ENCODE measurements at regions not wholly inside any gene's neighbourhood (a gene's known extent, or its start where the extent isn't known, plus 50 kb on each side); places are given as distances from the start of the nearest gene placed in this dataset.

DNA sequence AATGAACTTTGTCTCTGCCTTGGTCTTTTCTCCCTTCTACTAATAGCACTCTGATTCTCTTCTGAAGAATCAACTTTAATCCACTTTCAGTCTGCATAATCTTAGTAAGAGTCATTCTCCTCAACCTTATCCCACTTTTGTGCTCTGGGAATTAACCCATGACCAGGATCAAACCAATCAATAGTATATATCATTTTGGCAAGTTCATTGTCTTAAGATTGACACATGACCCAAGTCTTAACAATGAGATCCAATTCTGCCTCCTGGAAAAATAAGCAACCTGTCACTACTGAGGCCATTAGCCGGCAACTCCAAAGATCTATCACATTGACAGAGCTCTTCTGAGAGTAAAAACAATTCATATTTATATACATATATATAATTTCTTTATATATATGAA, 1358.4 kb upstream of the ADGRL3 start:
- no peak for DNase-seq (ENCODE audit: low spot score)

DNA sequence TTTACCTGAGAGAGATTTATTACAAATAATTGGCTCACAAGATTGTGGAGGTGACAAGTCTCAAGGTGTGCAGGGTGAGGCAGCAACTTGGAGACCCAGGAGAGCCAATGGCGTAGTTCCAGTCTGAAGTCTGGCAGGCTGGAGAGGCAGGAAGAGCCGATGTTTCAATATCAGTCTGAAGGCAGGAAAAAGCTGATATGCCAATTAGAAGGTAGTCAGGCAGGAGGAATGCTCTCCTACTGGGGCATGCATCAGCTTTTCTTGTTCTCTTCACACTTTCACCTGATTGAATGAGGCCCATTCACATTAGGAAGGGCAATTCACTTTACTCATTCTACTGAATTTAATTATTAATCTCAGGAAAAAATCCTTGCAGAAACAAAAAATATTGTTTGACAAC, 1351.7 kb upstream of the ADGRL3 start:
- no peak for DNase-seq (ENCODE audit: low spot score)

DNA sequence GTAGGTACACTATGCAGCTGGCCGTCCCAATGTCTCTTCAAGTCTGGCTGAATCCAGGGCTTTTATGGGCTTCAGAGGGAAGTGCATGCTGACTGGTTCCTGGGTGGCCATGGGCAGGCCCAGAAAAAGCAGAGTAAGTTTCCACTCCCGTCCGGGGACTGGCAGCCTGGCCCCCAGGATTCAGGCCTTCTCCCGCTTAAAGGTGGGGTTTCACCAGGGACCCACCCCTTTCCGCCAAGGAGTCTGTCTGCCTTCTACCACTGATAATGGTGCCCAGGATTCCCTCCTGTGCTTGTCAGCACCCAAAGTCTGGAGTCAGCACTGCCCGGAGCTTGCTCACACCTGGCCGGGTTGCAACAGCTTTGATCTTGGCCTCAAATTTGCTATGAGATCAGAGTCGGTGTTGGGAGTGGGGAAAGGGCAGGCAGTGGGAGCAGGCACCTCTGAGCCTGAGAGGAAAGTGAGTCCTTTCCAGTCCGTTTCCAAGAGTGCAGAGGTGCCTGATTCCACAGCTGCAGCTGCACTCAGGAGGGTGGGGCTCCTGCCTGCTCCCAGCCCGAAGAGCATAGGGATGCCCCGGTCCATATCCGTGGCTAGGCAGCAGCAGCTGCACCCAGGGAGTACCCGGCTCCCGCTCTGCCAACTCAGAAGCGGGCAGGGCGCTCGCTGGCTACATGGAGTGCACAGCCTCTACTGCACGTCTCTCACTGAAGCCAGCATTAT, 1344.3 kb upstream of the ADGRL3 start:
- no peak for DNase-seq (ENCODE audit: low spot score)

DNA sequence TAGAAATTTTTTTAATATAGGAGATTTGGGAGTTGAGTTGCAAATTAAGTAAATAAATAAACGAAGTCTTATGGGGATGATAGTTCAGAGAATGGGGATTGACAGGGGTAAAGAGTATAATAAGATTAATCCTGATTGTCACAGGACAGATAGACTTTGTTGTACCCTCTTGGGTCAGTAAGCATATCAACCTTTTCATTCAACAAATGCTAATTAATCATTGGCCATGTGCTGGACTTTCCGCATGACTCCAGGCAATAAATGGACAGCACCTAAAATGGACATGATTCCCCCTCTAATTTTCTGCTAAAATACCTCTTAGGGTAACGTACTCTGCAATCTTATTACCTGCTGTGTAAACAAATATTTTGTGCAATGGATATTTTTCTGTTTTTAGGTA, 1331.1 kb upstream of the ADGRL3 start:
- no peak for DNase-seq (ENCODE audit: low spot score)

DNA sequence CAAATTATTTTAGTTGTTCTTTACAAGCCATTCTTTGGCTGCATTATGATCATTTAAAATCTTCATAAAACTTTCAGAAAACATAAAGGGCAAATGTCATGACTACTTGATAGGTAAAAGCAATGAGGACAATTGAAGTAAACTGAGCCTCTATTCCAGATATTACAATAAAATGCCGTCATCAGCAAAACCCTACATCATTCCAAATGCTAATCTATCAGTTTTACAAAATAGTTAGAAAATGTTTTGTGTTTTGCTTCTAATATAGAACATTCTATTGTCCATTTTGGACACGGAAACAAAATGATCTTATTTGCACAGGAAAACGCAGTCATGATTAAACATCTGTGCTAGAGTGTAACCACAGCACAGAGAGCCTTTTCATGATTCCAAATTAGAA, 1330.6 kb upstream of the ADGRL3 start:
- no peak for DNase-seq (ENCODE audit: low spot score)

DNA sequence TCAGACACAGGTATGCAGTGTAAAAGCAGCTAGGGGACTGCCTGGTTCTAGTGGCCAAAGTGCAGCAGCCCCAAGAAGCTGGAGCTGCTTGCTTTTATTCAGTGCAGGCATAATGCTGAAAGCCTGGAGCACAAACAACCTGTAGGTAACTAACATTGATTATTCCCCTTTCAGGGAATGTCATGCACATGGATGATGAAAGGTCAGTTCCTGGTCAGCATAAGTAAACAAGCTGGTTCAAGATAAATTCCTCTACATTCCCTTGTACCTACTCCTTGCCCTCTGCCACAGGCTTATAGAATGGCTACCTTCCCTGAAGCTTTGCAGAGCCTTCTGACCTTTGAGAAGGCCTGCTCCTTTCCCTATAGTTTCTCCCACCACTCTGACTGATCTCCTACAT, 1318.5 kb upstream of the ADGRL3 start:
- DNase-seq (ENCODE audit: low spot score) = no peak

DNA sequence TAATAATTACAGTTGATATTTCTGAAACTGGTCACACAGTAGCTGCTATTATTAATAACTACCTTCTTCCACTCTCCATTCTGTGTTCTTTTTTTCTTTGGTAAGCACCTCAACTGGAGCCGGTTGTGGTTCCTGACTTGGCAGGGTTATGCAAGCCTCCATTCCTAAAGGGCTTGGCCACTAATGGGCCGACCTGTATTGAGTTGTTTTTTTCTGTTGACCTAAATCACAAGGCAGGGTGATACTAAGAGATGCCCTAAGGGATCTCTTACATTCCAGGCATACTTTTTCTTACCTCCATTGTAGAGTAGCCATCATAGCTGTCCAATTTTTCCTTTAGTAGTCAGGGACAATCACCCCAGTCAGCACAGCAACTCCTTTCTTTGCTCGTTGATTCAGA, 1295.8 kb upstream of the ADGRL3 start:
- DNase-seq (ENCODE audit: low spot score) = no peak

DNA sequence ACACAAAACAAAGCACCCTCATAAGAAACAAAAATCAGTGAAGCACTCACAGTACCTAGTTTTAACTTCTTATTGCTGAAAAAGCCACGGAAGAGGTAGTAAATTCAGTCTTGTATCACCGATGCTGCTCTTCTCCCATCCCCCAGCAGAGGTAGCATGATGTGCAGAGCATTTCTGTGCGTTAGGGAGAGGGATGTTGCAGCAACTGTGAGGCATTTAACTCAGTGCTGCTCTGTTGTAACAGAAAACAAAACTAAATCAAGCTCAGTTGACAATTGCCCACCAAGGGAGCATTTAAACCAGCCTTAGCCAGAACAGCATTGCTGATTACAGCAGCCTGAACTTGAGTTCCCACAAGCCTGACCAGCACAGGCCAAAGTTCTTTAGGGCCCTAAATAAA, 1279.7 kb upstream of the ADGRL3 start:
- DNase-seq (ENCODE audit: low spot score) = no peak

DNA sequence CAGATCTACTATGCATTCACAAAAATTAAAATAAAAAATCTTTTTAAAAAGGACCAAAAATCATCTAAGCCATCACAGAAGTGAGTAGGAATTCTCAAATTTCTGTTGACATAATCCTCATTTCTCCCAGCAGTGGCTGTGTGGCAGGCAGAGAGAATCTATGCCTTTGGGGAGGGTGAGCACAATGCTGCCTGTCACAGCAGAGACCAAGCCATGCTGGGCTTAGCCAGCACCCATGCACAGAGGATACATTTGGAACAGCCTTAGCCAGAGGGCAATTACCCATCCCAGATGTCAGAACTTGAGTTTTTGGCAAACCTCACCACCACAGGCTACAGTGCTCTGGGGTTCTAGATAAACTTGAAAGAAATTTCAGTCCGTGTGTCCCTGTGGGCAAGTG, 1274.8 kb upstream of the ADGRL3 start:
- DNase-seq (ENCODE audit: low spot score) = no peak

DNA sequence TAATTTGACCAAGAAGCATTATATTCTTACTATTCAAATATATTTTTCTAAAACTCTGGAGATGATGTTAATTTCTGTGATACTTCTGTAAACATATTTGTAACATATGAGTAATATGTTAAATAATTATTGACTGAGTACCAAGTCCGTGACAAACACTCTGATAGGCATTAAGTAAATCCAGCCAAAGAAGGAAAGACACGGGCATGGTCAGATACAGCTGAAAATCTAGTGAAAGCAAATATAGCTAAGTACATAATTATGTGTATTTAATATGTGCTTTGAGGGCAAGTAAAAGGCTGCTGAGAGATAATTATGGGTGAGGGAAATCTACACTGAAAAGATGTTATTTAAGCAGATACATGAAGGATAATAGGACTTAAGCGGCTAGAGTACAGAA, 1263.6 kb upstream of the ADGRL3 start:
- DNase-seq (ENCODE audit: low spot score) = no peak

DNA sequence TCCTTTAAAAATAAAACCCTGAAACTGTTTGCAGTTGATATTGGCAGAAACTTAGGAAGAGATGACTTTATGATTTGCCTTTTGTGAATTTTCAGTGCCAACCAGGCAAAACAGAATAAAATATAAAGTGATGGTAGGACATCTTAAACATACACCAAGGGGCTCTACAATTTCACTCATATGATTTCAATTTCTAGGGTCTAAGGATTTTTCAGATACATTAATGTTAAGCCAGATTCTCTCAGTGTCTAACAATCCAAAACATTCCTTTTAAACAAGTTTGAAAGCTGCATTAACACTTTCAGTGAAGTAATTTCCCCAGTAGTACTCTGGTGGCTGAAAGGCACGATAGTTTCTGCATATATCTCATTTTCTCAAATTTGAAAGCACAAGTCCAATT, 1262.0 kb upstream of the ADGRL3 start:
- no peak for DNase-seq (ENCODE audit: low spot score)

DNA sequence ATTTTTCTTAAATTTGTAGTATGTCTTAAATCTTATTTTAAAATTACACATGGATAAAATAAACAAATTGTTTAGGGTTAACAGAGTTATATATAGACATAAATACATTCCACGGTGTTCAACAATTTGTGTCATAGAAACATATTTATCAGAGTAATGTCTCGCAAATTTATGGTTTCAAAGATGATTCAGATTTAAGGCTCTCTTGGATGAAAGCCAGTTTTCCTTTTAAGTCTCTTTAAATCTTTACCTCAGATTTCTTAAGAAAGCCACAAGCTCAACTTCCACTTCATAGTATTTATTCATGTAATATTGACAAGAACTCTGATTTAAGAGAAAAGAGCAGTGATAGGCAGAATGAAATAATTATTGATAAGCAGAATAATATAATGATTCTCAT, 1254.8 kb upstream of the ADGRL3 start:
- no peak for DNase-seq (ENCODE audit: low spot score)

DNA sequence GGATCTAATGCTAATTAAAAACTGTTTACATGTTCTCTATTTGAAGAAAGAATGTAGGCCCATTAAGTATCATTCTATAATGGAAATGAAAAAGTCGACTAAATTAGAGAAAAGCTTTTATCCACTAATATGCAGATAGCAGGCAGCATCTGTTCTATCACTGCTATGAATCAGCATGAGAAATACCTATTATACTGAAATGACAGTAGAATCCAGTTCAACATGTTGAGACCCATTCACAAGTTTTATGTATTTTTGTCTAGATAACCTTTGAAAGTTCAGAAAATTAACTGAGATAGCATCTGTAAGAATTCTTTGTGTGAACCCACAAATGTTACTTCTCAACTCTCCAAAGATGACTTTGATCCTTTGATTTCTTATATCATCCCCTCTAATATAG, 1254.4 kb upstream of the ADGRL3 start:
- DNase-seq (ENCODE audit: low spot score) = no peak

DNA sequence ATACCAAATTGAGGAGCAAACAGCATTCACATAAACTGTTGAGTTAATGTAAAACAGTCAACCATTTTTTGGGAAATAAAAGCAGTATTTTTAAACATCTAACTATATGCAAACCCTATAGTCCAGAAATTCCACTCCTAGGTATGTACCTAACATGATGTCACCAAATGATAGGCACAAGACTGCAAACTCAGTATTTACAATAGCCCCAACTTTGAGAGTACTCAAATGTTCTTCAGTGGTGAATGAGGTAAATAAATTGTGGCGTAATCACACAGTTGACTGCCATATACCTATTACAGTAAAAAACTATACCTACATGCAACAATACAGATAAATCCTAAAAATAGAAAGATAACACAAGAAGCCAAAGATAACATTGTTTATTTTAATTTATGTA, 1243.8 kb upstream of the ADGRL3 start:
- no peak for DNase-seq (ENCODE audit: low spot score)

DNA sequence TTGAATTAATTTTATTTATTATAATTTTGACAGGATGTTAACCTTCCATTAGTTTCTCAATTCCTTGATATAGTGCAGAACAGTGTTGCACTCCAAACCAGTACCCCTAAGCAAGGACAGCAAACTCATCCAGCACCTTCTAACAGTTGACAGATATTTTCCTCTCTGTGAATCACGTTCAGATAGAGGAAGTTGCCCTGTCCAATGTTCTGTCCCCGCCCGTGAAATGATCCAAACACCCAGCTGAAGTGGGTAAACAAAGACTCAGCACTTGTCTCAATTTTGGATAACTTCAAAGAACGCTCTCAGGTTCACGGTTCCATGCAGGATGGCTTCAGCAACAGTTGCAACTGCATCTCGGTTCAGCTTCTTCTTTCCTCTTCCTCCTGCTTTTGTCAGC, 1240.0 kb upstream of the ADGRL3 start:
- no peak for DNase-seq (ENCODE audit: low spot score)

DNA sequence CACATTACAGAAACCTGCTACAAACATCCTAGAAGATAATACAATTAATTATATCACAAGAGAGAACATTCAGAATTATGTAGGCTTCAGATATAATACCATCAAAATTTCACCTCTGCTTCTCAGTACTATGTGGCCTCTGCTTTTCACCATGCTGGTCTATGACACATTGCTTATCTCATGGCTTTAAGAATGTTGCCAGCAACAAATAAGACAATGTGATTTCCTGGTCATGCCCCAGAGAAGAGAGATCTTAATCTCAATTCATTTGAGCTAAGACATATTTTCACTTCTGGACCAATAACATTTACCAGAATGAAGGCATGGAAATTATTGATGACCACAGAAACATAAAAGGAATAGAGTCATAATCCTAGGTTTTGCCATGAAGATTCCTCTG, 1233.4 kb upstream of the ADGRL3 start:
- DNase-seq (ENCODE audit: low spot score) = no peak

DNA sequence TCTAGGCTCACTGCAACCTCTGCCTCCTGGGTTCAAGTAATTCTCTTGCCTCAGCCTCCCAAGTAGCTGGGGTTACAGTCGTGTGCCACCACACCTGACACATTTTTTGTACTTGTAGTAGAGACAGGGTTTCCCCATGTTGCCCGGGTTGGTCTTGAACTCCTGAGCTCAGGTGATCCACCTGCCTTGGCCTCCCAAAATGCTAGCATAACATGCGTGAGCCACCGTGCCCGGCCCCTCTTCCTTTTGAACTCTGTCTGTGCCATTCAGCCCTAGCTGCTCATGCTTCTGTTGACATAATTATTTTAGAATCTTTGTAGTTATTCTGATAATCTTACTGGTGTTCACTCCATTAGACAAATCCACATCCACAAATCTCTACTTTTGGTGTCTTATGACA, 1231.3 kb upstream of the ADGRL3 start:
- DNase-seq (ENCODE audit: low spot score) = no peak

DNA sequence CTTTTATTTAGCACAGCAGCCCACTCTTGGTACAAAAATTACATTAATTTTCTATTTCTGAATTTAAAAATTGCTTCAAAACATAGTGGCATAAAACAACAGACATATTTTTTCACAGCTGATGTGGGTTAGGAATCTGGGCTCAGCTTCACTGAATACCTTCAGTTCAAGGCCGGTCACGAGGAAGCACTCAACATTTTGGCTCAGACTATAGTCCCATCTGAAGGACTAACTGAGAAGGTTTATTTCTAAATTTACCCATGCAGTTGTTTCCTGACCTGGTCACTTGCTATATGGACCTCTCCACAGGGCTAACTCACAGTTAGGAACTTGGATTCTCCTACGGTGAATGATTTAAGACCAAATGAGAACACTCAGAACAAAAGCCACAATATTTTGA, 1230.2 kb upstream of the ADGRL3 start:
- no peak for DNase-seq (ENCODE audit: low spot score)

DNA sequence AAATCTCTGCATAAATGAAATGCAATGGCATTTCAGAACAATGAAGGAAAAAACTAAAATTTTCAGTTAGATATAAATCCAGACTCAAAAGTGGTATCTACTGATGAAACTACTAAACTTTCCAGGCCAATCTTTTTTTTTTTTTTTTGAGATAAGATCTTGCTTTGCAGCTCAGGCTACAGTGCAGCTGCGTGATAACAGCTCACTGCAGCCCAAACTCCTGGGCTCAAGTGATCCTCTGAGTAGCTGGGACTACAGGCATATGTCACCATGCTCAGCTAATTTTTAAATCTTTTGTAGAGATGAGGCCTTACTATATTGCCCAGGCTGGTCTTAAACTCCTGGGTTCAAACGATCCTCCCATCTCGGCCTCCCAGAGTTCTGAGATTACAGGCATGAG, 1228.2 kb upstream of the ADGRL3 start:
- no peak for DNase-seq (ENCODE audit: low spot score)

DNA sequence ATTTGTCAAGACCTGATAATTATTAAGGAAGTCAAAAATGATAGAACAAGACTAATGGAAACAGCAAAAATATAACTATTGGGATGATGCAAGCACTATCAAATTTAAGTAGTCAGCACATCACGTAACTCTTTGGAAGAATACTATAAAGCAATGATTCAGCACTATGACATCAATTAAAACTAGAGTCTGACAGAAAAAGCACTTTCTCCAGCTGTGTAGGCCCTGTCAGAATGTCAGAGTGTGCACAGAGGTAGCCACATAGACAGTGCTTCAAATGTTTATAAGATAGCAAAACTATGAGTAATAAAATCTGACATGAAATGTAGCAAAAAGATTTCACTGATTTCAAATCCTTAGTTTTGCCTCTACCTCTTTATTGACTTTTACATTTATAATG, 1226.6 kb upstream of the ADGRL3 start:
- DNase-seq (ENCODE audit: low spot score) = no peak

DNA sequence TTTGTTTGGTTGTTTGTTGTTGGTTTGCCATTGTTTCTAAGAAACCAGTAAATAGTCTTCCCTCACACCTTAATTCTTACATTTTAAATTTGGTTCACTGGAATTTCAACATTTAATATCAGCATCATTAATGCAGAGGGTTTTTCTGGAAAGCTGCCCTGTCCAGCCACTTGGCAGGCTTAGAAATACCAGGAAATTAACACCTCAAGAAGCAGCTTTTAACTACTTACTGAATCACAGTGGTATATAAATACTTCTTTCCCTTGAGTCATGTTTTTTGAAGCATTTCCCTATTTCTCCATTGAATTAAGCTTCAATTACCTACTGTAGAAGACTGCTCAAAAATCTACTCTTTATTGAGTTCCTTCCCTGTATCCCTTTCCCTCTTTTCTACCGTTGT, 1221.1 kb upstream of the ADGRL3 start:
- DNase-seq (ENCODE audit: low spot score) = no peak

DNA sequence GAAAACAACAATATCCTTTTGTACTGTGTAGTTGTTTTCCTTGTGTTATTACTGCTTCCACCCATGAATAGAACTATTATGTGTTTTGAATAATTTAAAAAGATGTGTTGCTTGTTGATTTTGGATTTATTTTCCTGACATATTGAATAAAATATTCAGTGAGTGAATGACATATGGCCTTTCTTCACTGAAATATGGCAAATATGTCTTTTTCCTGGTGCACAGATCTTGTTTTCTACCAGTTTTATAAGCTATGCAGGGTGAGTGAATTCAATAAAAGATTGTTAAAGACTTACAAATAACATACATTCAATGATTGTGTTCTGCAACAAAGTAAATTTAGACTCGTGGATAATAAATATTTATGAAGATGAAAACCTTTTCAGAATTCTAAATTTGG, 1216.3 kb upstream of the ADGRL3 start:
- DNase-seq (ENCODE audit: low spot score) = no peak

DNA sequence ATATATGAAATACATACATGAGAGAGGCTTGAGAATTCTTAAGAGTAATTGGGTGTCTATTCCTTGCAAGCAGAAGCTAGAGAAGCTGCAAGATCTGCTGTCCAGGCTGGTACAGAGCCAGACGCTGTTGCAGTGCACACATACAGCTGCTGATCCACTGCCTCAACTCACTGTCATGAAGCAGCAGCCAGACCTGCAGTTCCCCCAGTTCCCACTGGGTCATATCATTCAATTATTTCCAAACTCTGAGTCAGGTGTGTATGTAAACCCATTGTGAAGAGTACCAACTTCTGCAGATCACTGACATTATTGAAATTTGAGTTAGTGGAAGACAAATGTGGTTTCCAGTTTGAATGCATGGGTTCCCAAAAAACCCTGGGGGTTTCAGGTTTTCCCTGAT, 1212.8 kb upstream of the ADGRL3 start:
- no peak for DNase-seq (ENCODE audit: low spot score)

DNA sequence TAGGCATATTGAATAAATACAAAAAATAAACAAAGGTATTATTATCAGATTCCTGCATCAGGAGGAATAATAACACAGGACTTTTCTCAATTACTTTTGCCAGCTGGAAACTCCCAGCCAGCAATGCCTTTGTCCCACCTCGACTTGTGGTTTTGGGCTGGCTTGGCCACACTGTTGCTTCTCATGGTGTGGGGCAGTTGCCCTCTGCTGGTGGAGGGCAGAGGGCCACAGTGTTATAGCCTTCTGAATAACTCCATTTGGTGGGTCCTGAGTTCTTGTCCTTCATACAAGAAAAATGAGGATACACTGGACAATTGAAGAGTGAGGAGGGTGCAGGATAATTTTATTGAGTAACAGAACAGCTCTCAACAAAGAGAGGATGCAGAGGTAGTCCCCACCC, 1206.0 kb upstream of the ADGRL3 start:
- no peak for DNase-seq (ENCODE audit: low spot score)
